ENCODE measurements at regions not wholly inside any gene's neighbourhood (a gene's known extent, or its start where the extent isn't known, plus 50 kb on each side); places are given as distances from the start of the nearest gene placed in this dataset.

- TF ChIP-seq CTCF (IDR thresholded peaks at IDR 0.05; ENCODE audit: insufficient read depth, low read length, poor library complexity, severe bottlenecking), result no peak
- no peak for TF ChIP-seq EZH2phosphoT487 (conservative IDR thresholded peaks at IDR 0.05; ENCODE audit: low read length)
Observed at GRCh38 chr6:163663575-163663974, 249.1 kb downstream of the QKI start.
